ENCODE measurements at regions not wholly inside any gene's neighbourhood (a gene's known extent, or its start where the extent isn't known, plus 50 kb on each side); places are given as distances from the start of the nearest gene placed in this dataset.

DNA sequence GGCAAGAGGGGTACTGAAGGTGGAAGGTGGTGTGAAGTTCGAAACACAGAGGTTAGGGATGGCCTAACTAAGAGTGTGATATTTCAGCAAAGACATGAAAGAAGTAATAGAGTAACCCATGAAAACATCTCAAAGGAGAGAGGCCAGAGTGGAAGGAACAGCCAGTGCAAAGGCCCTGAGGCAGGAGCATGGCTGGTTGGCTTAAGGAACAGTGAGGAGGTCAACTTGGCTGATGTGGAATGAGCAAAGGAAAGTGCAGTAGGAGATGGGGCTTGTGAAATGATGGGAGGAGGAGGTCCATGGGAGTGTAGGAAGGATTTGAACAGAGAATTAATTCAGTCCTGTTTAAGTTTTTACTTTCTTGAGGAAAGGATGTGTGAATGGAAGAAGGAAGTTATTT lies 178.3 kb upstream of the ZNF608 start:
- H3K36me3 ChIP-seq (ENCODE audit: insufficient read depth, low read length): no peaks in the 10 kb centered on the region
- Mint-ChIP-seq H3K36me3 (ENCODE audit: low read depth) (no peaks in the 10 kb centered on the region), H3K27ac (no peak overlapping the region), H3K4me3 (no peak overlapping the region), H3K9me3 (no peaks in the 10 kb centered on the region), H3K4me1 (ENCODE audit: low read depth) (no peaks in the 10 kb centered on the region), H3K27me3 (no peaks in the 10 kb centered on the region)
- TF ChIP-seq, protein P1, sequence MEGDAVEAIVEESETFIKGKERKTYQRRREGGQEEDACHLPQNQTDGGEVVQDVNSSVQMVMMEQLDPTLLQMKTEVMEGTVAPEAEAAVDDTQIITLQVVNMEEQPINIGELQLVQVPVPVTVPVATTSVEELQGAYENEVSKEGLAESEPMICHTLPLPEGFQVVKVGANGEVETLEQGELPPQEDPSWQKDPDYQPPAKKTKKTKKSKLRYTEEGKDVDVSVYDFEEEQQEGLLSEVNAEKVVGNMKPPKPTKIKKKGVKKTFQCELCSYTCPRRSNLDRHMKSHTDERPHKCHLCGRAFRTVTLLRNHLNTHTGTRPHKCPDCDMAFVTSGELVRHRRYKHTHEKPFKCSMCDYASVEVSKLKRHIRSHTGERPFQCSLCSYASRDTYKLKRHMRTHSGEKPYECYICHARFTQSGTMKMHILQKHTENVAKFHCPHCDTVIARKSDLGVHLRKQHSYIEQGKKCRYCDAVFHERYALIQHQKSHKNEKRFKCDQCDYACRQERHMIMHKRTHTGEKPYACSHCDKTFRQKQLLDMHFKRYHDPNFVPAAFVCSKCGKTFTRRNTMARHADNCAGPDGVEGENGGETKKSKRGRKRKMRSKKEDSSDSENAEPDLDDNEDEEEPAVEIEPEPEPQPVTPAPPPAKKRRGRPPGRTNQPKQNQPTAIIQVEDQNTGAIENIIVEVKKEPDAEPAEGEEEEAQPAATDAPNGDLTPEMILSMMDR (IDR thresholded peaks at IDR 0.05): no peak
- DNase-seq (no peak), ATAC-seq (ENCODE audit: poor library complexity) (no peak)
- H3K4me3 ChIP-seq (ENCODE audit: low read length): no peak overlapping the region
- H3K27ac ChIP-seq (ENCODE audit: low read depth in 1 of 2, low read length in 2 of 2): no peak overlapping the region
- ChIA-PET POLR2A (no interaction called here), CTCF (no interaction called here)
- no peaks in the 10 kb centered on the region for H3K27me3 ChIP-seq (ENCODE audit: control insufficient read depth in 1 of 2, insufficient read depth in 2 of 2, low read length in 2 of 2)
- intact Hi-C loops (cut with DNase I, micrococcal nuclease): no loop called here
- H3K9me3 ChIP-seq (ENCODE audit: control insufficient read depth in 1 of 2, insufficient read depth in 1 of 2, low read length in 2 of 2): peaks cover 0 to 6% of the 10 kb centered on the region in 2 experiments
- H3K4me1 ChIP-seq (ENCODE audit: insufficient read depth, low read length): no peaks in the 10 kb centered on the region

DNA sequence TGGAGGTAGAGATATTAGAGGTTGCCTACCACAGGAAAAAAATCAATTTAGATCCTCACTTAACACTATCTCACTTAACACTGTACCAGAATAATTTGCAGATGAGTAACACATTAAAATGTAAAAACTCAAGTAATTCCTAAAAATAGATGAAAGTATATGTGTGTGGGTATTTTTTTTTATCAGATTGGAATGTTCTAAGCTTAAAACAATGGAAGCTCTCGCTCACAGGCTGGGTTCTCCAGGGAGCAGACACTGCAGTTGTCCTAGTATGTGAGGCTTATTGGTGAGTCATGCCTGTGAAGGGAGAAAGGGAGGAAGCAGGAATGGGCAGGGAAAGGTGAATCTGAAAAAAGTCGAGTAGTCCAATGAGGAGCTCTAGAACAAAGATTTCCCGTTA lies 181.3 kb upstream of the ZNF608 start:
- Mint-ChIP-seq H3K9me3 (no peaks in the 10 kb centered on the region), H3K36me3 (ENCODE audit: low read depth) (no peaks in the 10 kb centered on the region), H3K27me3 (no peaks in the 10 kb centered on the region), H3K4me1 (ENCODE audit: low read depth) (no peaks in the 10 kb centered on the region), H3K27ac (no peak overlapping the region), H3K4me3 (no peak overlapping the region)
- Histone ChIP-seq H3K36me3 (ENCODE audit: insufficient read depth, low read length) (no peaks in the 10 kb centered on the region), H3K27me3 (ENCODE audit: control insufficient read depth in 1 of 2, insufficient read depth in 2 of 2, low read length in 2 of 2) (no peaks in the 10 kb centered on the region), H3K27ac (ENCODE audit: low read depth in 1 of 2, low read length in 2 of 2) (no peak overlapping the region), H3K4me3 (ENCODE audit: low read length) (no peak overlapping the region), H3K4me1 (ENCODE audit: insufficient read depth, low read length) (no peaks in the 10 kb centered on the region), H3K9me3 (ENCODE audit: control insufficient read depth in 1 of 2, insufficient read depth in 1 of 2, low read length in 2 of 2) (peaks cover 0 to 6% of the 10 kb centered on the region in 2 experiments)
- ChIA-PET CTCF (no interaction called here), POLR2A (no interaction called here)
- ATAC-seq (ENCODE audit: poor library complexity) (no peak), DNase-seq (no peak)
- intact Hi-C loops (cut with DNase I, micrococcal nuclease): no loop called here
- TF ChIP-seq, protein P1 (IDR thresholded peaks at IDR 0.05): no peak

DNA sequence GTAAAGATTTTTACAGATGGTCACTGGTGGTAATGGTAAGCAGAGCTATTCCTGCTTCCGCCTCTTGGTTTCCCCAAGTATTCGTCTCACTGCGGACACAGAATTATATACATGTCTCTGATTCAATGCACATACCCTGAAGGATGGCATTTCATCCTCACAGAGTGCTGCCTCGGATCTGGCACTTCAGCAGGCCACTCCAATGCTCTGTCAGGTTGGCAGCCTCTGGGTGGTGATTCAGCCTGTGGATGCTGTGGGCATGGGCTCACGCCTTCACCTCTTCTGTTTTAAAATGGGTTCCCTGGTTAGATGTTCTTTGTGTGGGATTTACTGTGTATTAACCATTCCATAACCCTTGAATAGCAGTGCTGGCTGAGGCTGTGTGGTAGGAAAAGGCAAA lies 182.6 kb upstream of the ZNF608 start:
- POLR2A ChIA-PET: no interaction called here
- no peak overlapping the region for H3K4me3 Mint-ChIP-seq
- H3K27me3 ChIP-seq (ENCODE audit: control insufficient read depth in 1 of 2, insufficient read depth in 2 of 2, low read length in 2 of 2): no peaks in the 10 kb centered on the region
- no peaks in the 10 kb centered on the region for H3K9me3 Mint-ChIP-seq
- no peak for ATAC-seq (ENCODE audit: poor library complexity)
- no peak overlapping the region for H3K4me3 ChIP-seq (ENCODE audit: low read length)
- no peak for DNase-seq
- intact Hi-C loops (cut with DNase I, micrococcal nuclease): no loop called here
- H3K27ac Mint-ChIP-seq: no peak overlapping the region
- TF ChIP-seq, protein P1 (IDR thresholded peaks at IDR 0.05): no peak
- H3K4me1 Mint-ChIP-seq (ENCODE audit: low read depth): no peaks in the 10 kb centered on the region
- H3K9me3 ChIP-seq (ENCODE audit: control insufficient read depth in 1 of 2, insufficient read depth in 1 of 2, low read length in 2 of 2): peaks cover 0 to 6% of the 10 kb centered on the region in 2 experiments
- H3K4me1 ChIP-seq (ENCODE audit: insufficient read depth, low read length): no peaks in the 10 kb centered on the region
- no peaks in the 10 kb centered on the region for H3K36me3 ChIP-seq (ENCODE audit: insufficient read depth, low read length)
- H3K36me3 Mint-ChIP-seq (ENCODE audit: low read depth): no peaks in the 10 kb centered on the region
- H3K27ac ChIP-seq (ENCODE audit: low read depth in 1 of 2, low read length in 2 of 2): no peak overlapping the region
- CTCF ChIA-PET: no interaction called here
- no peaks in the 10 kb centered on the region for H3K27me3 Mint-ChIP-seq

All from CD4-positive, alpha-beta T cell (primary cell).